NAMALWA (cell line): ENCODE measurements at regions not wholly inside any gene's neighbourhood (a gene's known extent, or its start where the extent isn't known, plus 50 kb on each side); places are given as distances from the start of the nearest gene placed in this dataset.
"Not testable (repeated sequence)": the region's sequence is repeated elsewhere in the genome, so short reads cannot be mapped to it uniquely, and the experiment has no call there.

Experiments used
- DNase-seq: peaks from one replicate; pipeline ENCODE4 v3.0.0-alpha.2; 2015; ENCODE audit warnings: low spot score

GRCh38 chr6:102907181-102907580 lies 1513.7 kb downstream of the GRIK2 start:
- DNase-seq = peak; percentile 36

GRCh38 chr6:102902471-102902870 lies 1509.0 kb downstream of the GRIK2 start:
- no peak for DNase-seq

GRCh38 chr6:102895683-102896082 lies 1502.2 kb downstream of the GRIK2 start:
- DNase-seq = no peak

- no peak for DNase-seq
These were observed 1491.7 kb downstream of the GRIK2 start for GRCh38 chr6:102885165-102885564.

- no peak for DNase-seq
These were observed 1459.9 kb downstream of the GRIK2 start for GRCh38 chr6:102853249-102853955.

- DNase-seq = no peak
These were observed 1455.3 kb downstream of the GRIK2 start for GRCh38 chr6:102848796-102849195.

- DNase-seq = no peak
These were observed 1454.7 kb downstream of the GRIK2 start for GRCh38 chr6:102848210-102848609.

- DNase-seq = no peak
These were observed 1447.6 kb downstream of the GRIK2 start for GRCh38 chr6:102841060-102841459.

GRCh38 chr6:102832021-102832420 lies 1438.5 kb downstream of the GRIK2 start:
- DNase-seq = no peak

GRCh38 chr6:102820098-102820497 lies 1426.6 kb downstream of the GRIK2 start:
- DNase-seq = no peak

- no peak for DNase-seq
These were observed 1421.7 kb downstream of the GRIK2 start for GRCh38 chr6:102815207-102815606.

GRCh38 chr6:102813489-102814275 lies 1420.2 kb downstream of the GRIK2 start:
- DNase-seq = no peak

- DNase-seq = no peak
These were observed 1418.7 kb downstream of the GRIK2 start for GRCh38 chr6:102812242-102812641.

- not testable (repeated sequence) for DNase-seq
These were observed 1415.5 kb downstream of the GRIK2 start for GRCh38 chr6:102808944-102809505.

- DNase-seq = no peak
These were observed 1405.5 kb downstream of the GRIK2 start for GRCh38 chr6:102799051-102799450.

GRCh38 chr6:102798636-102799035 lies 1405.1 kb downstream of the GRIK2 start:
- DNase-seq = no peak

GRCh38 chr6:102793752-102794151 lies 1400.2 kb downstream of the GRIK2 start:
- DNase-seq = no peak

- DNase-seq = no peak
These were observed 1380.8 kb downstream of the GRIK2 start for GRCh38 chr6:102774326-102774725.

GRCh38 chr6:102773636-102774035 lies 1380.1 kb downstream of the GRIK2 start:
- no peak for DNase-seq

- no peak for DNase-seq
These were observed 1373.5 kb downstream of the GRIK2 start for GRCh38 chr6:102766963-102767362.

- no peak for DNase-seq
These were observed 1370.8 kb downstream of the GRIK2 start for GRCh38 chr6:102764317-102764716.

GRCh38 chr6:102763891-102764290 lies 1370.4 kb downstream of the GRIK2 start:
- DNase-seq = no peak

GRCh38 chr6:102761872-102762271 lies 1368.4 kb downstream of the GRIK2 start:
- no peak for DNase-seq
